K562 (cell line): ENCODE measurements at regions not wholly inside any gene's neighbourhood (a gene's known extent, or its start where the extent isn't known, plus 50 kb on each side); places are given as distances from the start of the nearest gene placed in this dataset.

ENCODE experiments used
- CBX5 ChIP-seq: IDR thresholded peaks from 2 replicates; pipeline ENCODE4 v1.6.1; 2014; ENCODE audit warnings: low read depth, borderline replicate concordance
- DPF2 ChIP-seq: fragments of 450-650 bp; IDR thresholded peaks from 2 replicates; pipeline ENCODE4 v1.6.1; 2016
- ZNF24 ChIP-seq: fragments of 450-650 bp; IDR thresholded peaks from 2 replicates; pipeline ENCODE4 v1.6.1; 2016
- ZNF445 ChIP-seq: fragments of 250-450 bp; sonication (Bioruptor Pico); IDR thresholded peaks from 2 replicates; pipeline ENCODE4 v1.4.0; 2020; ENCODE audit warnings: low read depth, mild to moderate bottlenecking, moderate library complexity
- ZNF780A ChIP-seq: fragments of 250-450 bp; sonication (Bioruptor Pico); IDR thresholded peaks from 2 replicates; pipeline ENCODE4 v1.5.0; 2021; ENCODE audit warnings: mild to moderate bottlenecking
- TF ChIP-seq, protein P1 (sequence below): IDR thresholded peaks from 3 replicates; pipeline ENCODE4 v1.6.1; 2011; ENCODE audit warnings: borderline replicate concordance, mild to moderate bottlenecking, moderate library complexity; ENCODE audit not compliant: insufficient read length; ENCODE audit errors: extremely low read depth

- TF ChIP-seq DPF2 (no peak), ZNF24 (no peak), CBX5 (no peak), ZNF780A (CRISPR knock-in tag) (no peak), ZNF445 (CRISPR knock-in tag) (no peak)
- TF ChIP-seq, protein P1, sequence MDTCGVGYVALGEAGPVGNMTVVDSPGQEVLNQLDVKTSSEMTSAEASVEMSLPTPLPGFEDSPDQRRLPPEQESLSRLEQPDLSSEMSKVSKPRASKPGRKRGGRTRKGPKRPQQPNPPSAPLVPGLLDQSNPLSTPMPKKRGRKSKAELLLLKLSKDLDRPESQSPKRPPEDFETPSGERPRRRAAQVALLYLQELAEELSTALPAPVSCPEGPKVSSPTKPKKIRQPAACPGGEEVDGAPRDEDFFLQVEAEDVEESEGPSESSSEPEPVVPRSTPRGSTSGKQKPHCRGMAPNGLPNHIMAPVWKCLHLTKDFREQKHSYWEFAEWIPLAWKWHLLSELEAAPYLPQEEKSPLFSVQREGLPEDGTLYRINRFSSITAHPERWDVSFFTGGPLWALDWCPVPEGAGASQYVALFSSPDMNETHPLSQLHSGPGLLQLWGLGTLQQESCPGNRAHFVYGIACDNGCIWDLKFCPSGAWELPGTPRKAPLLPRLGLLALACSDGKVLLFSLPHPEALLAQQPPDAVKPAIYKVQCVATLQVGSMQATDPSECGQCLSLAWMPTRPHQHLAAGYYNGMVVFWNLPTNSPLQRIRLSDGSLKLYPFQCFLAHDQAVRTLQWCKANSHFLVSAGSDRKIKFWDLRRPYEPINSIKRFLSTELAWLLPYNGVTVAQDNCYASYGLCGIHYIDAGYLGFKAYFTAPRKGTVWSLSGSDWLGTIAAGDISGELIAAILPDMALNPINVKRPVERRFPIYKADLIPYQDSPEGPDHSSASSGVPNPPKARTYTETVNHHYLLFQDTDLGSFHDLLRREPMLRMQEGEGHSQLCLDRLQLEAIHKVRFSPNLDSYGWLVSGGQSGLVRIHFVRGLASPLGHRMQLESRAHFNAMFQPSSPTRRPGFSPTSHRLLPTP: no peak
Observed at GRCh38 chr22:49067504-49067903, 760.2 kb downstream of the BRD1 start.
